Mesothelial cell of epicardium (in vitro differentiated cells): ENCODE measurements at regions not wholly inside any gene's neighbourhood (a gene's known extent, or its start where the extent isn't known, plus 50 kb on each side); places are given as distances from the start of the nearest gene placed in this dataset.

ENCODE experiments used
- DNase-seq, 2 experiments: peaks; one replicate each; pipeline ENCODE4 v3.0.0; 2021; ENCODE audit warnings: low spot score in 2 of 2; ENCODE audit not compliant: unreplicated experiment in 2 of 2
- H3K27ac Mint-ChIP-seq: 2 replicates; pipeline ENCODE4 v1.8.0; 2021; ENCODE audit warnings: mixed read lengths
- H3K27me3 Mint-ChIP-seq: 2 replicates; pipeline ENCODE4 v1.8.0; 2021; ENCODE audit warnings: low read depth, mixed read lengths
- H3K36me3 Mint-ChIP-seq: 2 replicates; pipeline ENCODE4 v1.8.0; 2021; ENCODE audit warnings: mixed read lengths
- H3K4me1 Mint-ChIP-seq: 2 replicates; pipeline ENCODE4 v1.8.0; 2021; ENCODE audit warnings: mixed read lengths
- H3K4me3 Mint-ChIP-seq: 2 replicates; pipeline ENCODE4 v1.8.0; 2021; ENCODE audit warnings: mild to moderate bottlenecking, moderate library complexity, mixed read lengths
- H3K9me3 Mint-ChIP-seq: 2 replicates; pipeline ENCODE4 v1.8.0; 2021; ENCODE audit warnings: mixed read lengths
- CTCF ChIP-seq: fragments of 200-600 bp; sonication (generic); IDR thresholded peaks from one replicate; pipeline ENCODE4 v1.5.0; 2021; ENCODE audit warnings: antibody characterized with exemption; ENCODE audit not compliant: unreplicated experiment

GRCh38 chr1:220971221-220971620, 92.0 kb downstream of the HLX start:
- Mint-ChIP-seq H3K36me3 (no peaks in the 10 kb centered on the region), H3K9me3 (peaks cover 11% of the 10 kb centered on the region), H3K27ac (no peak overlapping the region), H3K4me3 (no peak overlapping the region), H3K27me3 (peaks cover 5% of the 10 kb centered on the region), H3K4me1 (peaks cover 10% of the 10 kb centered on the region)
- TF ChIP-seq CTCF, result no peak
- DNase-seq, result no peak

GRCh38 chr1:220974431-220974830, 95.2 kb downstream of the HLX start:
- H3K9me3 Mint-ChIP-seq, result peaks cover 10% of the 10 kb centered on the region
- DNase-seq, result no peak
- H3K4me1 Mint-ChIP-seq, result no peaks in the 10 kb centered on the region
- no peak overlapping the region for H3K4me3 Mint-ChIP-seq
- H3K27ac Mint-ChIP-seq, result no peak overlapping the region
- TF ChIP-seq CTCF, result no peak
- no peaks in the 10 kb centered on the region for H3K36me3 Mint-ChIP-seq
- peaks cover 8% of the 10 kb centered on the region for H3K27me3 Mint-ChIP-seq

- peaks cover 8% of the 10 kb centered on the region for H3K9me3 Mint-ChIP-seq
- H3K4me1 Mint-ChIP-seq, result no peaks in the 10 kb centered on the region
- no peak for DNase-seq
- H3K27me3 Mint-ChIP-seq, result peaks cover 26% of the 10 kb centered on the region
- no peaks in the 10 kb centered on the region for H3K36me3 Mint-ChIP-seq
- no peak for TF ChIP-seq CTCF
- H3K27ac Mint-ChIP-seq, result no peak overlapping the region
- no peak overlapping the region for H3K4me3 Mint-ChIP-seq
These were observed 97.1 kb downstream of the HLX start for GRCh38 chr1:220976390-220976789.

GRCh38 chr1:220979371-220979770, 100.1 kb downstream of the HLX start:
- H3K36me3 Mint-ChIP-seq, result no peaks in the 10 kb centered on the region
- H3K4me3 Mint-ChIP-seq, result no peak overlapping the region
- TF ChIP-seq CTCF, result no peak
- H3K4me1 Mint-ChIP-seq, result peaks cover 4% of the 10 kb centered on the region
- no peak for DNase-seq
- H3K27me3 Mint-ChIP-seq, result peaks cover 46% of the 10 kb centered on the region
- no peaks in the 10 kb centered on the region for H3K9me3 Mint-ChIP-seq
- H3K27ac Mint-ChIP-seq, result no peak overlapping the region

GRCh38 chr1:220982686-220983085, 103.4 kb downstream of the HLX start:
- DNase-seq, result no peak
- no peak overlapping the region for H3K4me3 Mint-ChIP-seq
- TF ChIP-seq CTCF, result no peak
- H3K4me1 Mint-ChIP-seq, result peaks cover 4% of the 10 kb centered on the region
- H3K27me3 Mint-ChIP-seq, result peaks cover 75% of the 10 kb centered on the region
- H3K36me3 Mint-ChIP-seq, result no peaks in the 10 kb centered on the region
- no peak overlapping the region for H3K27ac Mint-ChIP-seq
- no peaks in the 10 kb centered on the region for H3K9me3 Mint-ChIP-seq
